ENCODE measurements at regions not wholly inside any gene's neighbourhood (a gene's known extent, or its start where the extent isn't known, plus 50 kb on each side); places are given as distances from the start of the nearest gene placed in this dataset.

DNA sequence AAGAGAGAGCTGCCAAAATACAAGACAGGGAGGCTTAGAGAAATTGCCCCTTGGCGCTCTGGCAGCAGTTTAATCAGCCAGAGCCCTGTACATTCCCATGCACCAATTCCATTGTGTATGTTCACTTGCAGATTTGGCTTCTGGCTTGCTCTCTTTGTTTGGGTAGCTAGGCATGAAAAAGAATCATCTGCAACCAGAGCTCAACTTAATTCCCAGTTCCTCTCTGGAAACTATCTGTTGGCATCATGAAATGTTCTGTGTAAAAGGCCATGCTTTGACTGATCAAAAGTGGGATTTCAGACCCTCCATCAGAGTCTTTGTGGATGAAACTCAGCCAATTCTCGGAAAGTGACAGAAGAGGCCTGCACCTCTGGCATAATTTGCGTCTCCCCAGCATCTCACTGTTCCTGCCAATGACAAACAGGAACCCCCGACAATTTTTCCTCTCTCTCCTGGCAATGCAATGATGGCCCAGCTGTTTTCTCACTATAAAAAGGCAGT, 53.8 kb upstream of the RAD23B start:
- ChIA-PET POLR2A (no interaction called here), CTCF (interaction anchor here (1.1 to 3.1 kb wide), 2 partner anchors 8 to 10 kb away, joined by 6 to 9 read pairs; no protein-coding TSS in a partner anchor)
- no peak for DNase-seq (ENCODE audit: low read depth, low spot score)
- H3K4me3 ChIP-seq (ENCODE audit: low read depth, low read length), result no peak overlapping the region
- TF ChIP-seq, protein P1, sequence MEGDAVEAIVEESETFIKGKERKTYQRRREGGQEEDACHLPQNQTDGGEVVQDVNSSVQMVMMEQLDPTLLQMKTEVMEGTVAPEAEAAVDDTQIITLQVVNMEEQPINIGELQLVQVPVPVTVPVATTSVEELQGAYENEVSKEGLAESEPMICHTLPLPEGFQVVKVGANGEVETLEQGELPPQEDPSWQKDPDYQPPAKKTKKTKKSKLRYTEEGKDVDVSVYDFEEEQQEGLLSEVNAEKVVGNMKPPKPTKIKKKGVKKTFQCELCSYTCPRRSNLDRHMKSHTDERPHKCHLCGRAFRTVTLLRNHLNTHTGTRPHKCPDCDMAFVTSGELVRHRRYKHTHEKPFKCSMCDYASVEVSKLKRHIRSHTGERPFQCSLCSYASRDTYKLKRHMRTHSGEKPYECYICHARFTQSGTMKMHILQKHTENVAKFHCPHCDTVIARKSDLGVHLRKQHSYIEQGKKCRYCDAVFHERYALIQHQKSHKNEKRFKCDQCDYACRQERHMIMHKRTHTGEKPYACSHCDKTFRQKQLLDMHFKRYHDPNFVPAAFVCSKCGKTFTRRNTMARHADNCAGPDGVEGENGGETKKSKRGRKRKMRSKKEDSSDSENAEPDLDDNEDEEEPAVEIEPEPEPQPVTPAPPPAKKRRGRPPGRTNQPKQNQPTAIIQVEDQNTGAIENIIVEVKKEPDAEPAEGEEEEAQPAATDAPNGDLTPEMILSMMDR (IDR thresholded peaks at IDR 0.05; ENCODE audit: insufficient read depth, low read length, missing control alignments), result no peak
